HepG2 (cell line): ENCODE measurements at regions not wholly inside any gene's neighbourhood (a gene's known extent, or its start where the extent isn't known, plus 50 kb on each side); places are given as distances from the start of the nearest gene placed in this dataset.

Experiments
- AKAP8 ChIP-seq: sonication (generic); formaldehyde crosslinking; IDR thresholded peaks from 2 replicates; pipeline ENCODE4 v1.5.1; 2020; ENCODE audit warnings: mild to moderate bottlenecking, missing genetic modification reagents
- ASH2L ChIP-seq: fragments of 300-600, 200-600 bp; sonication (generic); IDR thresholded peaks from 2 replicates; pipeline ENCODE4 v1.7.0; 2017; ENCODE audit warnings: low read depth, mild to moderate bottlenecking, moderate library complexity, mixed read lengths, low read length; ENCODE audit not compliant: insufficient read length
- CREB1 ChIP-seq, 2 experiments: fragments of 450-650 bp in 1 of 2; IDR thresholded peaks; 2 replicates each; pipeline ENCODE4 v1.6.1; 2016 to 2017; ENCODE audit warnings: control low read depth in 1 of 2, mild to moderate bottlenecking in 1 of 2, missing compliant biosample characterization in 1 of 2, missing genetic modification characterization in 1 of 2
- CTCF ChIP-seq: sonication (generic); formaldehyde crosslinking; IDR thresholded peaks from 2 replicates; pipeline ENCODE4 v1.5.0; 2020; ENCODE audit warnings: mild to moderate bottlenecking, missing genetic modification reagents, moderate library complexity
- DPF2 ChIP-seq: sonication (generic); formaldehyde crosslinking; IDR thresholded peaks from 2 replicates; pipeline ENCODE4 v1.4.0; 2020; ENCODE audit warnings: mild to moderate bottlenecking, low read depth, missing genetic modification reagents, borderline replicate concordance
- EZH2 ChIP-seq: conservative IDR thresholded peaks from 2 replicates; pipeline ENCODE4 v1.6.1; 2012; ENCODE audit warnings: mild to moderate bottlenecking, low read depth, low read length, moderate library complexity
- FOXM1 ChIP-seq: sonication (generic); formaldehyde crosslinking; IDR thresholded peaks from 2 replicates; pipeline ENCODE4 v1.5.0; 2020; ENCODE audit warnings: missing genetic modification reagents
- KLF6 ChIP-seq: IDR thresholded peaks from 2 replicates; pipeline ENCODE4 v1.8.0; 2016; ENCODE audit warnings: missing biosample characterization, missing genetic modification reagents
- MXD1 ChIP-seq: sonication (generic); formaldehyde crosslinking; IDR thresholded peaks from 2 replicates; pipeline ENCODE4 v1.4.0; 2020; ENCODE audit warnings: mild to moderate bottlenecking, missing genetic modification reagents
- PHF20 ChIP-seq: sonication (generic); formaldehyde crosslinking; IDR thresholded peaks from 2 replicates; pipeline ENCODE4 v1.5.0; 2020; ENCODE audit warnings: mild to moderate bottlenecking, missing genetic modification reagents
- POLR2AphosphoS5 ChIP-seq: IDR thresholded peaks from 2 replicates; pipeline ENCODE4 v1.6.1; 2012; ENCODE audit warnings: low read depth, low read length
- SETDB1 ChIP-seq: sonication (generic); formaldehyde crosslinking; IDR thresholded peaks from 2 replicates; pipeline ENCODE4 v1.5.1; 2020; ENCODE audit warnings: missing genetic modification reagents, mild to moderate bottlenecking, borderline replicate concordance
- SIN3B ChIP-seq: fragments of 150-350 bp; IDR thresholded peaks from 2 replicates; pipeline ENCODE4 v1.6.1; 2014; ENCODE audit warnings: low read length
- ZFP91 ChIP-seq: sonication (generic); formaldehyde crosslinking; IDR thresholded peaks from 2 replicates; pipeline ENCODE4 v1.9.0; 2022; ENCODE audit warnings: missing genetic modification reagents, mild to moderate bottlenecking, borderline replicate concordance

- TF ChIP-seq SIN3B (no peak), AKAP8 (no peak), EZH2 (no peak), FOXM1 (no peak), ASH2L (no peak), CTCF (CRISPR knock-in tag) (no peak), DPF2 (no peak), KLF6 (CRISPR knock-in tag) (no peak), POLR2AphosphoS5 (no peak), ZFP91 (CRISPR knock-in tag) (no peak), SETDB1 (CRISPR knock-in tag) (no peak), PHF20 (no peak), MXD1 (CRISPR knock-in tag) (no peak), CREB1 (IDR thresholded peaks at IDR 0.05) (no peak), CREB1 (CRISPR knock-in tag; IDR thresholded peaks at IDR 0.05) (no peak)
Measured at GRCh38 chr10:44006771-44007170, 358.1 kb upstream of the ZNF32 start.
